Stimulated activated CD4-positive, alpha-beta T cell treated with anti-CD3 and anti-CD28 coated beads, Interleukin-12 subunit alpha, Interleukin-12 subunit beta, amount 100 ng/mL, for 48 hours (primary cell): ENCODE measurements at regions not wholly inside any gene's neighbourhood (a gene's known extent, or its start where the extent isn't known, plus 50 kb on each side); places are given as distances from the start of the nearest gene placed in this dataset.
"Not testable (repeated sequence)": the region's sequence is repeated elsewhere in the genome, so short reads cannot be mapped to it uniquely, and the experiment has no call there.

ENCODE experiments used
- DNase-seq, 3 donors: peaks; one replicate each; pipeline ENCODE4 v3.0.0-alpha.2; 2020; ENCODE audit warnings: low read depth in 2 of 3, low spot score in 1 of 3

GRCh38 chrX:71822314-71822713, 59.2 kb downstream of the CXorf49B start:
- not testable (repeated sequence) for DNase-seq

GRCh38 chrX:71823391-71824057, 60.4 kb downstream of the CXorf49B start:
- DNase-seq: no peak

- DNase-seq: no peak
Measured at GRCh38 chrX:71828086-71828485, 64.9 kb downstream of the CXorf49B start.

GRCh38 chrX:71838092-71838491, 72.6 kb upstream of the NHSL2 start:
- DNase-seq: not testable (repeated sequence)

GRCh38 chrX:71846429-71846828, 64.2 kb upstream of the NHSL2 start:
- DNase-seq: no peak

GRCh38 chrX:71852182-71852581, 58.5 kb upstream of the NHSL2 start:
- no peak for DNase-seq

- DNase-seq: peak in 1 of 3 donors; percentile 48
Measured at GRCh38 chrX:71859637-71860036, 51.0 kb upstream of the NHSL2 start.
